Stimulated activated CD8-positive, alpha-beta memory T cell treated with anti-CD3 and anti-CD28 coated beads, Interleukin-7, amount 100 ng/mL, for 24 hours (primary cell): ENCODE measurements at regions not wholly inside any gene's neighbourhood (a gene's known extent, or its start where the extent isn't known, plus 50 kb on each side); places are given as distances from the start of the nearest gene placed in this dataset.

Source experiments
- DNase-seq: peaks from one replicate; pipeline ENCODE4 v3.0.0-alpha.2; 2020; ENCODE audit warnings: low read depth

GRCh38 chr2:145137211-145137610 lies 617.3 kb upstream of the ZEB2 start:
- no peak for DNase-seq

GRCh38 chr2:145136702-145137101 lies 616.8 kb upstream of the ZEB2 start:
- no peak for DNase-seq

GRCh38 chr2:145126146-145126545 lies 606.2 kb upstream of the ZEB2 start:
- DNase-seq, result no peak

GRCh38 chr2:145124085-145124484 lies 604.2 kb upstream of the ZEB2 start:
- no peak for DNase-seq

- no peak for DNase-seq
These were observed 603.7 kb upstream of the ZEB2 start for GRCh38 chr2:145123606-145124005.

GRCh38 chr2:145119225-145119624 lies 599.3 kb upstream of the ZEB2 start:
- no peak for DNase-seq

GRCh38 chr2:145116834-145117725 lies 597.2 kb upstream of the ZEB2 start:
- no peak for DNase-seq

- DNase-seq, result no peak
These were observed 596.1 kb upstream of the ZEB2 start for GRCh38 chr2:145116056-145116455.

- DNase-seq, result no peak
These were observed 594.8 kb upstream of the ZEB2 start for GRCh38 chr2:145114726-145115125.

GRCh38 chr2:145112467-145112866 lies 592.5 kb upstream of the ZEB2 start:
- no peak for DNase-seq

- no peak for DNase-seq
These were observed 590.9 kb upstream of the ZEB2 start for GRCh38 chr2:145110668-145111356.

GRCh38 chr2:145108959-145109710 lies 589.2 kb upstream of the ZEB2 start:
- DNase-seq, result no peak

- no peak for DNase-seq
These were observed 588.5 kb upstream of the ZEB2 start for GRCh38 chr2:145108361-145108778.

- DNase-seq, result no peak
These were observed 586.4 kb upstream of the ZEB2 start for GRCh38 chr2:145106293-145106692.

GRCh38 chr2:145102706-145103105 lies 582.8 kb upstream of the ZEB2 start:
- no peak for DNase-seq

GRCh38 chr2:145100301-145100700 lies 580.4 kb upstream of the ZEB2 start:
- DNase-seq, result no peak

GRCh38 chr2:145096582-145096981 lies 576.7 kb upstream of the ZEB2 start:
- DNase-seq, result no peak

- no peak for DNase-seq
These were observed 575.9 kb upstream of the ZEB2 start for GRCh38 chr2:145095641-145096435.

- no peak for DNase-seq
These were observed 574.5 kb upstream of the ZEB2 start for GRCh38 chr2:145094370-145094769.

GRCh38 chr2:145091967-145092366 lies 572.0 kb upstream of the ZEB2 start:
- DNase-seq, result no peak

GRCh38 chr2:145090841-145091761 lies 571.2 kb upstream of the ZEB2 start:
- DNase-seq, result no peak
